ENCODE measurements at regions not wholly inside any gene's neighbourhood (a gene's known extent, or its start where the extent isn't known, plus 50 kb on each side); places are given as distances from the start of the nearest gene placed in this dataset.
"Not testable (repeated sequence)": the region's sequence is repeated elsewhere in the genome, so short reads cannot be mapped to it uniquely, and the experiment has no call there.

- ChIA-PET CTCF (interaction anchor here (2.2 kb wide), 1 partner anchor 24 kb away, joined by 5 read pairs; no protein-coding TSS in a partner anchor), POLR2A (no interaction called here)
- DNase-seq (ENCODE audit: extremely low spot score), result no peak
- TF ChIP-seq CTCF (IDR thresholded peaks at IDR 0.05; ENCODE audit: control extremely low read depth, extremely low read depth, low read depth, missing control alignments), result no peak
Observed at GRCh38 chr13:103618151-103618550, 551.9 kb upstream of the SLC10A2 start.

GRCh38 chr13:103615771-103616170 lies 549.6 kb upstream of the SLC10A2 start:
- ChIA-PET CTCF (interaction anchor here (1.1 to 1.5 kb wide), 5 partner anchors 11 to 120 kb away, joined by 3 to 5 read pairs (median 3); no protein-coding TSS in a partner anchor), POLR2A (no interaction called here)
- TF ChIP-seq CTCF (IDR thresholded peaks at IDR 0.05; ENCODE audit: control extremely low read depth, extremely low read depth, low read depth, missing control alignments), result no peak
- no peak for DNase-seq (ENCODE audit: extremely low spot score)

GRCh38 chr13:103614761-103615160 lies 548.5 kb upstream of the SLC10A2 start:
- no peak for DNase-seq (ENCODE audit: extremely low spot score)
- CTCF ChIA-PET, result interaction anchor here (1.1 to 1.5 kb wide), 2 partner anchors 11 to 119 kb away, joined by 3 to 4 read pairs; no protein-coding TSS in a partner anchor
- POLR2A ChIA-PET, result no interaction called here
- TF ChIP-seq CTCF (IDR thresholded peaks at IDR 0.05; ENCODE audit: control extremely low read depth, extremely low read depth, low read depth, missing control alignments), result no peak

- no peak for DNase-seq (ENCODE audit: extremely low spot score)
- POLR2A ChIA-PET, result no interaction called here
- CTCF ChIA-PET, result interaction anchor here (1.8 kb wide), 1 partner anchor 19 kb away, joined by 4 read pairs; no protein-coding TSS in a partner anchor
- no peak for TF ChIP-seq CTCF (IDR thresholded peaks at IDR 0.05; ENCODE audit: control extremely low read depth, extremely low read depth, low read depth, missing control alignments)
Observed at GRCh38 chr13:103607995-103608394, 541.8 kb upstream of the SLC10A2 start.

- CTCF ChIA-PET, result interaction anchor here (1.3 to 1.7 kb wide), 2 partner anchors 9 to 10 kb away, joined by 5 read pairs; no protein-coding TSS in a partner anchor
- TF ChIP-seq CTCF (IDR thresholded peaks at IDR 0.05; ENCODE audit: control extremely low read depth, extremely low read depth, low read depth, missing control alignments), result no peak
- POLR2A ChIA-PET, result no interaction called here
- no peak for DNase-seq (ENCODE audit: extremely low spot score)
Observed at GRCh38 chr13:103605546-103606326, 539.5 kb upstream of the SLC10A2 start.

- POLR2A ChIA-PET; DNase-seq (ENCODE audit: extremely low spot score); CTCF ChIA-PET: not testable (repeated sequence)
Observed at GRCh38 chr13:103599870-103600269, 533.7 kb upstream of the SLC10A2 start.

- POLR2A ChIA-PET, result no interaction called here
- TF ChIP-seq CTCF (IDR thresholded peaks at IDR 0.05; ENCODE audit: control extremely low read depth, extremely low read depth, low read depth, missing control alignments), result no peak
- CTCF ChIA-PET, result no interaction called here
- DNase-seq (ENCODE audit: extremely low spot score), result no peak
Observed at GRCh38 chr13:103598671-103599070, 532.5 kb upstream of the SLC10A2 start.
